GM18498 (cell line): ENCODE measurements at regions not wholly inside any gene's neighbourhood (a gene's known extent, or its start where the extent isn't known, plus 50 kb on each side); places are given as distances from the start of the nearest gene placed in this dataset.
"Not testable (repeated sequence)": the region's sequence is repeated elsewhere in the genome, so short reads cannot be mapped to it uniquely, and the experiment has no call there.

Source experiments
- ATAC-seq: cut with Tn5 transposase; IDR thresholded peaks from one replicate; pipeline ENCODE4 v1.9.1; 2021; ENCODE audit warnings: mild to moderate bottlenecking, moderate library complexity; ENCODE audit not compliant: unreplicated experiment

DNA sequence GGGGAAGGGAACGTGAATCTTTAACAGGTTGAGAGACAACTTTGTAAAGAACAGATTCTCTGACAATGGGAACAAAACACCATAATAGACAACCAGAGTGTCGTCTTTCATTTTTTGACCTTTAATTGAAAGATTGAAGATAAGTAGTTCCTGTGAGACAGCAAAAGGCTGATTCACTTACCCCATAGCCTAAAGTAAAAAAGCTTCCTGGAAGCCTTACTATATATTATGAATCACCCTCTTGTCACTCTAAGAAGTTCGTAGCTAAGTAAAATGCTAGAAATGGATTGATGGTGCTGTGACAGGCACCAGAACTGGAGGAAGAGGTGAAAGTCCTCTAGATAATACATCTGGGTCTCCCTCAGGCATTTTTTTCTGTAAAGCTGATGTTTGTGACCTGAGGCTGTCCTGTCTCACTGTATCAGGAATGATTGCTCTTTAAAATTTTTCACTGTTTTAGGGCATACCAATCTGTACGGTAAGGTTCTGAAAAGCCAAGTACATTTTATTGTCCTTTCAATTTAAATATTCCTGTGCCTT, 824.6 kb upstream of the SEMA6D start:
- no peak for ATAC-seq

DNA sequence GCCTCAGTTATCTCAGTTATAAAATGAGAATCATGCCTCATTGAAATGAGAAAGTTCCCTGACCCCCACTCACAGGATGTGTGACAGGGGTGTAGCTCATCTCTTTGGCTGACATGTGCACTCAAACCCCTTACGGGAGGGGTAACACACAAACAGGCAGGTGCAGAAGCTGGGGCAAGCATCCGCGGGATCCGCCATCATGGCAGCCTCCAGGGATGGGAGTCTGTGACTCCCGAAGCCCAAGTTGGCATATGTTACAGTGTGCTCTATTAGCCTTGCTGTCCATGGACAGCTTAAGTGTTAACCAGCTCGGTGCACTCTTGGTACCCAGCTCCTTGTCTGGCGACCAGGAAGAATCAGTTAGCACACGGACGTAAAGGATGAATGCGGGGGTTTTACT, 822.7 kb upstream of the SEMA6D start:
- ATAC-seq: no peak

DNA sequence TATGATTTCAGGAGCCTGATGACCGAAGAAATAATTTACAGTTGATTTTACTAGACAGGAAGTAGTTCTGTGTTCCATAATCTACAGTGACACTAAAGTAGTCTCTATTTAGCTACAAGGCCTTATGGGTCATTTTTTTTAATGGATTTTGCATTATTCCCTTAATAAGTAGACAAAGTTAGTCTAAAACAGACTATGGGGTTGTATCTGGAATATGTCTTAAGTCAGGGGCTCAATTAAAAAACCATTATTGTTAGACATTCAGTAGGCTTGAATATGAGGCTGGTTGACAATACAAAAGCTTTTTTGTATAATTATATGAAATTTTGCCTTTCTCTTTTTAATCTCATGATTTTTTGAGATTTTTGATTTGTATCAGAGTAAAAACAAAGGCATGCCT, 820.0 kb upstream of the SEMA6D start:
- ATAC-seq: no peak

DNA sequence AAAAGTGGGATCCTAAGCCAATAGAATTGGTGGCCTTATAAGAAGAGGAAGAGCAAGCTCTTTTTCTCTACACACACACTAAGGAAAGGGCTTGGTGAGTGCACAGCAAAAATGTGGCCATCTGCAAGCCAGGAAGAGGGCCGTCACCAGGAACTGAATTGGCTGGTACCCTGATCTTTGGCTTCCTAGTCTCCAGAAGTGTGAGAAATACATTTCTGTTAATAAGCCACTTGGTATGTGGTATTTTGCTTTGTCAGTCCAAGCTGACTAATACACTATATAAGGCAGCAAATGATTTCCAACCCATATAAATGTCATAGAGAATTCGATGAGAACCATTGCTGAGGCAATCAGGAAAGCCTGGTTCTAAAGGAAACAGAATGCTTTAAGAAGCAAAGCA, 816.3 kb upstream of the SEMA6D start:
- ATAC-seq: no peak

DNA sequence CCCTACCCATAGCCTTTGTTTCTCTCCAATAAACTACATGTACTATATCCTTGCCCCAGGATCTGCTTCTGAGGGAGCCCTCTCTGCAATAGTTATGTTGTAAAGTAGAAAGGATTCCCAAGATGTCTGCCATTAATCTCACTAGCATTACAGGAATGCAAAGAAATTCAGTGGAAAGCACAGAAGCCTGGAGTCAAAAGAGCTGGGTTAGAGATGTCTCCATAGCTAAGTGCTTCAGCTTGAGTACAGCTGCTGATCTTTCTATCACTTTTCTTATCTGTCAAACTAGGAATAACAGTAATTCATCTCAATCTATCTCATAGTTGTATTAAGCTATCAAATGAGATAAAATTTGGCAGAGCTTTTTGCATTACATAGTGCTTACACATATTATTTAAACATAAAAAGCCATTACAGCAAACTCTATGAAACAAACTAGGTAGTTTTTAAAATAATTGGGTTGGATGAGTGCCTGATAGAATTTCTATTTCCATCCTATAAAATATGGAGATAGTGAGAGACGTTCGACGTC, 799.5 kb upstream of the SEMA6D start:
- ATAC-seq: no peak

DNA sequence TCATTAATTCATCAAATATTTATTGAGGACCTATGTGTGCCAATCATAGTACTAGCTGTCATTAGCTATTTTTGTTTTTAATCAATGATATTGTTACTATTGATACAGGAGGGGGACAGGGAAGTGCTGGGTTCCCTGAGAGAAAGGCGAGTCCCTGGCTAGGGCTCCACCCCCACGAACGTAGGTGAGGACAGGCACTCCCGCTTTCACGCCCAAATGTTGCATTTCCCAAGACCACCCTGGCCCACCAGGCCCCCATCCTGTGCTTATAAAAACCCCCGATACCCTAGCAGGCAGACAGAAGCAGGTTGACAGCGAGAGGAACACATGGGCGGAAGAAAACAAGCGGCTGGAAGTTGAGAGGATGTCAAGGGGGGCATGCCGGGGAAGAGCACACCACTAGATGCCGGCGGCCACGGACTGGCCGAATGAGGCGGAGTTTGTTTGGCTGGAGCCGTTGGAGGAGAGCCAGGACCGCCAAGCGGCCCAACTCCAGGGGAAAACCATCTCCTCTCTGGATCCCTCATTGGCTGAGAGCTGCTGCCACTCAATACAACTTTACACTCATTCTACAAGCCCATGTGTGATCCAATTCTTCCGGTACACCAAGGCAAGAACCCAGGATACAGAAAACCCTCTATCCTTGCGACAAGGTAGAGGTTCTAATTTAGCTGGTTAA, 798.7 kb upstream of the SEMA6D start:
- ATAC-seq: no peak

DNA sequence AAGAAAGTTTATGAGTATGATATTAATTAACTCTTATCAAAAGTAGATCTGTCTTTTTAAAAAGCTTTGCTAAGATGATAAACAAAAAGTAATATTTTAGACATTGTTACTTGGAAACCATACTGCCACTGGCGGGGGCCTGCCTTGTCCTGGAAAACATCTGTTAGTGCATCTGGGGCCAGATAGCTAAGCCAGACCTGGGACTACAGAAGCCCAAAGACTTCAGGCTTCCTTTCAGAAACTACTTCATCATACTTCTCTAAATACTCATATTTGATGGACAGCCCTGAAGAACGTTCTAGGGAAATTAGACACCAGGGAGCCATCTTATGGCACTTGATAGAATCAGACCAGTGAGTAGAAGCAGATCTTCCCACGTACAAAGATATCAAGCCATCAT, 795.4 kb upstream of the SEMA6D start:
- no peak for ATAC-seq

DNA sequence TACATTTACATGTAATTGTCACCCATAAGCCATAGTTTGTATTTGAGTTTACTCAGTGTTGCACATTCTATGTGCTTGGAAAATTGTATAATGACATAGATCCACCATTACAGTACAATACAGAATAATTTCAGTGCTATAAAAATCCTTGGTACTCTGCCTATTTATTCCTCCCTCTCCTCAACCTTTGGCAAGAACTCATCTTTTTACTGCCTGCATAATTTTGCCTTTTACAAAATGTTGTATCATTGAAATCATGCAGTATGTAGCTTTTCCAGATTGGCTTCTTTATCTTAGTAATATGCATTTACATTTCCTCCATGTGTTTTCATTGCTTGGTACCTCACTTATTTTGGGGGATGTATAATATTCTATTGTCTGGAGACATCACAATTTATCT, 786.9 kb upstream of the SEMA6D start:
- ATAC-seq: no peak

DNA sequence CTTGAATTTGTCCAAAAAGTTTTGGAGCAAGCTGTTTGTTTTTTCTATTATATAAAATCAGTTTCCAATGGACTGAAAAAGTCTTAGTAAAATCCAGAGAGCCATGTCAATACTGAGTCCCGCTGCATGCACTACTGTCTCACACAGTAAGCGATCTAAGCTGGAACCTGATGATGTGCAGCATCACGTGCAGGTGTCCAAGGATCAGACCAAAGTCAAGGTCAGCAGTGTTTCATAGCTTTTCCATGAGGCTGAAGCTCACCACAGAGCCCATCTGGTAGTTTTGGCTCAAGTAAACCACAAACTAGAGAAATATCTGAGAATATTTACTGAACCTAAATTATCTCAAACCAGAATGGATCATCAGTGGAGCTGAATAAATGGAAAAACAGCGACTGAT, 784.0 kb upstream of the SEMA6D start:
- ATAC-seq: no peak

DNA sequence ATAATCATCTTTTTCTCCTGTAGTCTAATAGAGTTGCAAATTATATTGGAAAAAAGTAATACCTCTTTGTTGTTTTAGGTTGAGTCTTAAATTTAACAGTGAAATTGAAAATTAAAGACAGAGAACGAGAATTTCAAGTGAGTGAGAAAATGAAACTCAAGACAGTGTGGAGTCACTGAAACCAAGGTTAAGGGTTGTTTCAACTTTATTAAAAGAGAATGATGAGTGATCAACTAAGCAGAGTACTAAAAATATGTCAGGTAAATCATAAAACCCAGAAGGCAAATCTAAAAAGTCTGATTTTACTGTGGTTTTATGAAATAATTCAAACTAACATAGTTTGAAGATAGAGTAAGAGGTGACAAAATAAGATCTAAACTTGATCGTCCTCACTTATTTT, 782.5 kb upstream of the SEMA6D start:
- ATAC-seq: no peak

DNA sequence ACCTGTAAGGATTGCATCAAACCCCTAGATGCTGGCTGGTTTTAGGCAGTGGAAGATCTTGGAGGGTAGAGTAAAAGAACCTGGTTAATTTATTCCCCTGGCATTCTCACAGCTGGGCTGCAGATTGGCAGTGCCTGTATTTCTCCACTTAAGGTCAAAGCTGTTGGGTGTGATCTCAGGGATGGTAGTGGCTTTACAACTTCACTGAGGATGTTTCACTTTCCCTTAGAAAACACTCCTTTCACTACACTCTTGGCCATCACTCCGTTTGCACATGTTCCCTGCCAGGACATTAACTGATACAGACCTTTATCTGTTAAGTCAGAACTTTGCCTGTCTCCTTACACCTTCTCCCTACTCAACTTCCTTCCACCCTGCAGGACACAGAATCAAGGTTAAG, 779.1 kb upstream of the SEMA6D start:
- no peak for ATAC-seq

DNA sequence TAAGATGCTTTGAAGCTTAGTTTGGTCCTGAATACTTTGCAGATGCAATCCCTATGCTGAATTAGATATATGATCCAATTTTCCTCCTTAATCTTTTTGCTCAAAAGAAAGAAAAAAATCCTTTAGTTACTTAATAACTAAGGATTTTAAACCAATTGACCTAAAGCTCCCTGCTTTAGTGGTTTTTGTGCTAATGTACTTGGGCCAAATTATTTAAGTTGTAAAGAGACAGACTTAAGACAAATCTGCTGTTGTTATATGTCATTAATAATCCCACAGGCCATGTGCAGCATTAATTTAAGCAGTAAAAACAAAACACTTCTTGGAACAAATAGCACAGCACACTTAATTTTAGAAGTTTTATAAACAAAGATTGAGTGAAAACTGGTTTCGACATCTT, 776.1 kb upstream of the SEMA6D start:
- no peak for ATAC-seq

DNA sequence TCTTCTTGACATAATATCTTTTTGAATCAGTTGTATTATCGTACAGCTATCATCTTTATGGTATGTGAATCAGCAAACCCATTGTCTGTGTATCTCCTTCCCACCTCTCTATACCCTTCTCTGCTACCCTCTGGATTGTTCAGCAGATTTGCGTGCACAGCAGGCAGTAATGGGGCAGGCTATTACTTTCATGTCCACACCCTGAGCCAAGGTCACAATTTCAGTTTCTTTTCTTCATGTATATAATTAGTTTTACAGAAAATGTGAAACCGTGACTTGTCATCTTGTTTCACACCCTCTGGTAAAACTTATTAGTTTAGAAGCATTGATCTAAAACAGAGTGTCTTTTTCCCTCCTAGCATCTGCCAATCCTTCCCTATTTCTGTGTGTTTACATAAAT, 770.4 kb upstream of the SEMA6D start:
- no peak for ATAC-seq

DNA sequence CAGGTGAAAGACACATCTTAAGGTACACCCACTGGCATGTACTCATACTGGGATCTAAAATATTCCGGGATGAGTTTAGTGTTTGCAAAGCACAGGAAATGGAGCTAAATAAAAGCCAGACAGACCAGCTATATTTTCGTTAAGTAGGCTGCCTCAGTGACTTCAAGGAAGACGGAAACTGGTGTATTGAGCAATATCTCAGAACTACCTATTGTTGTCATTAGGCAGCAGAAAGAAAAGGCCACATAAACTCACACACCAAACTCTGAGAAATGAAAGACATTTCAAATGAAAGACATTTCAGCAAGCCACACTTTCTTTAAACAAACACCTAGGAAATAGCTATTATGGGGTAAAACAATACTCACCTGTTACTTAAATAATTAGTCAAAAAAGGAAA, 761.7 kb upstream of the SEMA6D start:
- no peak for ATAC-seq

DNA sequence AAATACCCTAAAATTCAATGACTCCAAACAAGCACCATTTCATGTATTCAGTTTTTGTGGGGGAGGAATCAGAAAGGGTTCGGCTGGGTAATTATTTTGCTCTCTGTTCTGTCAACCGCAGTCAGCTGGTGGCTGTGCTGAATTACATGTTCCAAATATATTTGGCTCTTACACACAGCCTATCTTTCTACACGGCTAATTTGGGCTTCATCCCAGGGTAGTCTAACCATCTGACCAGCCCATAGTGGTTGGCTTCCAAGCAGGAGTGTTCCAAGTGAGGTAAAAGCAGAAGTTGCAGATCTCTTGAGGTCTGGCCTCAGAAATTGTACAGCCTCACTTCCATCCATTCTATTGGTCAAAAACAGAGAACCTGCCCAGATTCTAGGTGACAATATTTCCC, 760.8 kb upstream of the SEMA6D start:
- no peak for ATAC-seq

DNA sequence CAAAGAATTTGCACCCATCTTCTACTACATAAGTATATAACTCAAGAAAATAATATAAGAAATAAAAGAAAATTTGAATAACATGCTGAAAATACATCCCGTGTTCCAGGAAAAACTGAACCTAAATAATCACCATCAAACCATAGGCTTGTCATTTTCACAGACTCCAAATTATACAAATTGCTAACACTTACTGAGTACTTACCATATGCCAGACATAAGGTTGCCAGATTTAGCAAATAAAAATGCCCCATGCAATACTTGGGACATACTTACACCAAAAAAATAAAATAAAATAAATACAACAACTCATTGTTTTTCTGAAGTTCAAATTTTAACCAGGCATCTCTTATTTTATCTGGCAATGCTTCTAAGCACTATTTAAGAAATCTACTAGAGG, 760.4 kb upstream of the SEMA6D start:
- ATAC-seq: no peak

DNA sequence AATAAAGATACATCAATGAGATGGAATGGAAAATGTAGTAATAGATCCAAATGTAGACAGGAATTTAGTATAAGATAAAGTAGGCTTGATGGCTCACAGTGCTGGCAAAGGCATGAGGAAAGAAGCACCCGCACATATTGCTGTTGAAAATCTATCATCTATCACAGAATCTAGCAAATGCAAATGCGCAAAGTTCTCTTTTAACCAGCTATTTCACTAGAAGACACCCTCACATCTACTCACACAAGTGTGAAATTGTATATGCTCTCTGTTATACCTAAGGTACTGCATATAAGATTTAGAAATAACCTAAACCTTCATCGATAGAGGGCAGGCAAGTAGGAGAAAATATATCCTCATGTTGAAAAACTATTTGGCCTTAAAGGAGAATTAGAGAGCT, 756.7 kb upstream of the SEMA6D start:
- no peak for ATAC-seq

DNA sequence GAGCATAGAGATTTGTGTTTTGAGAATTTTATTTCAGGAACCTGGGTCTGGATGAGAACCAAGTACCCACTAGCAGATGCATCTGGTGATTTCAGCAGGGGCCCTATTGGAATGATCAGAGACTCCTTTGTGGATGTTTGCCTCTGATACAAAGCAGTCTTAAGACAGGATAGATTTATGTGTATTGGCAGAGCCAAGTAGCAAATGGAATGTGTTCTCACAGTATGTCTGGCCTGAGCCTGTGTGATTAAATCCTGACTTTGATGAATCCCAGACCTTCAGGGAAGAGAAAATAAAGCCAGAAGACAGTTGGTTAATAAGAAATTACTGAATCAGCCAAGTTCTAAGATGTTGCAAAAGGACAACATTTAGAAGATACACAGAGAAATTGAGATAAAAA, 755.5 kb upstream of the SEMA6D start:
- no peak for ATAC-seq

DNA sequence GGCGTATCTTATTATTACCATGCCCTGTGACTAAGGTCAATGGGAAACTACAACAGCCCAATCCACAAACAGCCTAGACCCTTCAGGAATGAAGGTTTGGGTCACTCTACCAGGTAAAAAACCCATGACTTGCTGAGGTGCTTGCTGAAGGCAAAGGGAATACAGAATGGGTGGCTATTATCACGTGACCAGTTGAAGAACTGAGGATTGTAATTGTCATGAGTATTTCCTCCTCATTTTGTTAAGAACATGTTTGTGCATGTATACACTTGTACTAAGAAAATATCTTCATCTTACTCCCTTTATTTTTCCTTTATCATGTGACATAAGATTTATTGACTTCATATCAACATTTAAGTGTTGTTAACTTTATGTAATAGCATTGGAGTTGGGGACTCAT, 729.2 kb upstream of the SEMA6D start:
- not testable (repeated sequence) for ATAC-seq

DNA sequence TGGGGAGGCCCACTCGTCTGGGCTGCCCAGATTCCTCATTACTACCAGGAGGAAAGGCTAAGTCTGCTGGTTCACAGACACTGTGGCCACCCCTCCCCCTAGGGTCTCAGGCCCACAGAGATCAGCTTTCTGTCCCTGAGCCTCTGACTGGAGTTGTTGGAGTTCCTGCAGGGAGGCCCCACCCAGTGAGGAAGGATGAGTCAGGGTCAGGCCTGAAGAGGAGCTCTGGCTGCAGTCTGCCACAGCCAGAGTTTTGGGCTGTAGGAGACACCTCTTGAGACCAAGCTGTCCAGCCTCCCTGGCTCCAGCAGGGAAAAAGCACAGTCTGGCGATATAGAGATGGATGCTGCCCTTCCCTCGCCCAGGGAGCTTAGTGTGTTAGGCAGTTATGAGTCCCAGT, 720.9 kb upstream of the SEMA6D start:
- ATAC-seq: no peak

DNA sequence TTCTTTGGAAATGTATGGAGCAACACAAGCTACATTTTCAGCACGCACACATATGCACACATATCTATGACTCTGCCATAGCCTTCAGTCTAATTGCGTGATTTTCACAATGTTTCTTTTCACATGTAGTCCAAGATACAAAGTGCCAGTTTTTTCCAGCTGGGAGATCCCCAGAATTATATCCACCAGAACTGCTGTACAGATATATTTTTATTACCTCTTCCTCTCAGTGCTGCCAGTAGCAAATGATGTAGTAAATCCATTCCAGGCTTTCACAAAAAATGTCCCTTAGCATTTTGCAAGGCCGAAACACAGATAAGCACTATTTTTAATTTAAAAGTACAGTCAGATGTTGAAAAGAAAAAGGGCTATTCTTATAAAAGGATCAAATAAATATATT, 719.8 kb upstream of the SEMA6D start:
- no peak for ATAC-seq

DNA sequence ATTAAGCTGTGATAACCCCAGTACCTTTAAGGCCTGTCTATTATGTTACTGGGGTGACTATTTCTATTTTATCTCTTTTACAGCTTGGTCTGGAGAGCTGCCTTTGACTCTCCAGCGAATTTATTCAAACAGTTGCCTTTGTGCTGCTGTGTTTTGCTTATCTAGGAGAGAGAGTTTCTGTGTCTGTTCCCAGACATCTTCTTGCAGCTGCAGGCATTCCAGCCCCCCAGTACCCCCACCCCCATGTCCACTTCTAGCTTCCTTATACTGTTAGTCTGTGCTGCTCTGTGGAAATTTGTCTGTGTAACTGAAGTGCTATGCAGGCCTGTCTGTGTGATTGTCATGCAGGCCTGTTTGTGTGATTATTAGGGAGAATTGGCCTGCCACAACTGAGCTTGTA, 713.7 kb upstream of the SEMA6D start:
- ATAC-seq: no peak

DNA sequence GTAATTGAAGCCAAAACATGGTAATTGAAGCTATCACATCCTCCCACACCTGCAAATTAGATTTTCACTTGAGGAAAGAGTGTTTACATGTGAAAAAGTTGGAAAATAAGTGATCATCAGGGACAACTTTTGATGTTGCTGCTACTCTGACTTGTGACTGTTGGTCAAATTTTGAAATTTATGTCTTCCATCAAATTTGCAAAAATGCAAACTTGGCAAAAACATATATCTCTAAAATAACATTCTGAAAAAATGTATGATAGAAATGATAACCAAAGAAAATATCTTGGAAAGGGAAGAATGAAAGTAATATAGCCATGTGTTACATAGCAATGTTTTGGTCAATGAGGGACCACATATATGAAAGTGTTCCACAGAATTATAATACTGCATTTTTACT, 703.9 kb upstream of the SEMA6D start:
- ATAC-seq: no peak
